Fibroblast of upper back skin (primary cell): ENCODE measurements at regions not wholly inside any gene's neighbourhood (a gene's known extent, or its start where the extent isn't known, plus 50 kb on each side); places are given as distances from the start of the nearest gene placed in this dataset.
A peak's percentile ranks its signal among the peaks of the same experiment; 100 is the strongest.

Experiments used
- DNase-seq: peaks from one replicate; pipeline ENCODE4 v3.0.0-alpha.2; 2013

DNA sequence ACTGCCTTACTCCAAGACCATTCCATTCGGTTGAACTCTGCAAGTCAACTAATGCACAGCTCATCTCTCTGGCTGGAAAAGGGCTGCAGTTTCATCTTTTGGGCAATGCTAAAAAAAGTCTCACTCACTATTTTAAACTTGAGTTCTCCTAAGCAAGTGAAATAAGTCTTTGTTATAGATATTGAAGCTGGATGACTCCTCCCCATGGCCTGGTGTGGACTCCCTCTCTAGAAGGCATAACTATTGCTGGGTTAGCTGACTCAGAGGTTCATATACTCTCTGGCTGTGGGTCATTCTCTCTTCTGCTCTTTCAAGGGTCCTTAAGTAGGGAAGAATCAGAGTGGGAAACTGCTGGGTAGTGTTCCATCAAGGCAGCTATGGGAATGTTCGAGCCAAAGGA lies 88.0 kb downstream of the XCL2 start:
- no peak for DNase-seq

DNA sequence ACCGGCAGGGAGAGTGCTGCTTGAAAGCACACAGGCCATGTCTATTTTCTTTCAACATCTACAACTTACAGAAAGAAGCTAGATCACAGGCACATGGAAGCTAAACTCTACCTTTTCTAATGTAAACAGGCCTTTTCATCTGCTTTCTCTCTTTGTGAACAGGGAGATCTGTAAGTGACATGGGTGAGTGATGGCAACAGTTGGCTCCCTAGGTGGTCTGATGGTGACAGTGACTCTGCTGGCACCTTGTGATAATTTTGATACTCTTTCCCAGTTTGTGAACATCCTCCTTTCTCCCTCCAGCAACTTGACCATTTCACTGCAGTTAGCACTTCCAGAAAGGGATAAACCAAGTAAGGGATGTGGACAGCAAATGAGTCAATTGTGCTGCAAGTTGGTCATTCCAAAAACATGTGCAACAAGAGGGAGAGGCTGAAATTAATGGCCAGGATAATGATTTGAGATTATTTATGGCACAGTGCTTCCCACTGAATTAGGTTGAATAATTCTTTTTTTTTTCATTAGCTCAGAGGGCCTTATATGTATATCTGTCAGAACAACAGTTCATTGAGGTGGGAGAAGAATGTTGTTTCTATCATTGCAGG lies 89.5 kb downstream of the XCL2 start:
- DNase-seq, result peak; percentile 84

DNA sequence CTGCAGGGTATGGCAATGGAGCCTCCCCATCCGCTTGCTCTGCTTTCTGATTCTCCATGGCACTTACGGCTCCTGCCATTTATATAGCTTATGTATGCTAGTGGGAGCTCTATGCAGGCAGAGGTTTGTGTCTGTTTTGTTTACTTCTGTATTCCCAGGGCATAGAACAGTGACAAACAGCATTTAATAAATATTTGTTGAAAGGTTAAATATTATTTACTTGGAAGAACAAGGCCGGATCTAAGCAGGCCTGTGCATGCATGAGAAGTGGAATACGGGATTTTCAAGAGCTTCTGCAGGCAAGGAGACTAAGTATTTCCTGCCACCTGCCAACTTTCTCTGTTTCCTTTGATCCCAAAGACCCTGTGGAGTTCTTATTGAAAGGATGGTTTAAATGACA lies 90.7 kb downstream of the XCL2 start:
- DNase-seq, result no peak

DNA sequence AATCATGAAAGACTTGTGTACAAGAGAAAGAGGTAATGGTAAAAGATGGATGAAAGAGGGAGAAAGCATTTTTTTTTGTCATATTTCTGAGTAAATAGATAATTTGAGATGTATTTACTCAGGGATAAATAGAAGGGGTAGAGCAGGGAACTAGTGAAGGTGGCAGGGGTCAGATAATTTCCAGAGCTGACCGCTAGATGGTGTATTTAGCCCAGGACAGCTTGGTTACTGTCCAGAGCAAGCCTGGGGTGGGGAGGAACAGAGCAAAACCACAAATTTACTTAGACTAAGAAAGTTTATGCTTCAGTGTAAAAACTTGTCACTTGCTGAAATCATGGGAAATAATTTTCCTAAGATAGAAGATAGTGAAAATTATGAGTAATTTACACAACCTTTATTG lies 91.5 kb downstream of the XCL2 start:
- no peak for DNase-seq

DNA sequence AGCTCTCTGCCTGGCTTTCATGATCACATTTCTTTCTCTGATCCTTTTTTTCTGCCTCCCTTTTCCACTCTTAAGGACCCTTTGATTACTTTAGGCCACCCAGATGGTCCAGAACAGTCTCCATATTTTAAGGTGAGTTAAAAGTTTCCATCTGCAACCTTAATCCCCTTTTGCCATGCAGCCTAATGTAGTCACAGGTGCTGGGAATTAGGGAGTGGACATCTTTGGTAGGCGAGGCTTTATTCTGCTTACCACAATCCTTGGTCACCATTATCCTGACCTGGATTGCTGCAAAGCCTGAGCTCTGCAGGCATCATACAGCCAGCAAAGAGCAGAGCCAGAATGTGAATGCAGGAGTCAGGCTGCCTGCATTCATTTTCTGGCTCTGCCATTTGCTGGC lies 95.9 kb downstream of the XCL2 start:
- DNase-seq, result no peak

DNA sequence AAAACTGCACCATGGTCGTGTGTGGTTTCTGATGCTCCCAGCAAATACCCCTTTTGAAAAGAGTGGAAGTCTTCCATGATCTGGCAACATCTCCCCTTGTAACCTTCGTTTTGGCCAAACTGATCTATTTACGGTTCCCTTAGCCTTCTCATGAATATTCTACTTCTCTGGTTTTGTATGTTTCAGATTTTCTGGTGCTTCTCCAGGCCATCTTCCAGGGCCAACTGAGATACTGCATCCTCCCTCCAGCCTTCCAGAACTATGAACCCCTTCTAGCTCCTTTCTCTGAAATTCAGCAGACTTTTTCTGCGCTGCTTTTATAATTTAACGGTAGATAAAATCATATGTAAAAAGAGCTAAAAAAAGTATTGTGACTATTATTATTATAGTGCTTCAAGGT lies 97.7 kb downstream of the XCL2 start:
- DNase-seq, result no peak

DNA sequence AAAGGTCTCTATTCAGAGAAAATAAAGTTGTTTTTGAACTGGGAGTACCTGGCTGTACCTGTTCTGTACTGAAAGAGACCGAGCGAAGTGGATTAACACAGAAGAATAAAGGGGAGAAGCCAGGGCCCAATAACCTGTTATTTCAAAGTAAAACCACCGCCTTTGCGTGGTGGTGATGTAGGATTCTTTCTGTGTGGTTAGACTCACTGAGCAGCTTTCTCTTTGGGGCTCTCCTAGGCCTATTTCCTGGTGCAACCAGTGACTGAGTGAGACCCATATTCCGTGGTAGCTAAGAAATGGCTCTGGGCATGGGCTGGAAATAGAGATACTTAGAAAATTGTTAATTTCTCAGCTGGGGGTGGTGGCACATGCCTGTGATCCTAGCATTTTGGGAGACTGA lies 99.9 kb downstream of the XCL2 start:
- no peak for DNase-seq

DNA sequence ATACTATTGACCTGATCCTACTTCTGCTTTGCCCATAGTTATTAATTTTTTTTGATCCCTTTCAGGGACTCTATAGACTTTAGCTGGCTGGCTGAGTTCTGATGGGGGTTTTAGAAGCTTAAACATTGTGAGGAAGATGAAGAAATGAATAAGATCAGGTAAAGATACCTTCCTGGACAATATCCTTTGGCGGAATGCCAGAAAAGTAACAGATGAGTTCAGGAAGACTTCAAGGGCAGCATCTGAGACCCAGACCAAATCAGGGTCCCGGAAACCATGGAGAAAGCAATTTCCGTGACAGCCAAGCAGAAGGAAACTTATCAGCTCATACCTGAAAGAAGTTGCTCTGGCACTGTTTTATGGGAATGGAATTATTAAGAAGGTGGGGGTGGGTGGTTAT lies 100.4 kb downstream of the XCL2 start:
- no peak for DNase-seq

DNA sequence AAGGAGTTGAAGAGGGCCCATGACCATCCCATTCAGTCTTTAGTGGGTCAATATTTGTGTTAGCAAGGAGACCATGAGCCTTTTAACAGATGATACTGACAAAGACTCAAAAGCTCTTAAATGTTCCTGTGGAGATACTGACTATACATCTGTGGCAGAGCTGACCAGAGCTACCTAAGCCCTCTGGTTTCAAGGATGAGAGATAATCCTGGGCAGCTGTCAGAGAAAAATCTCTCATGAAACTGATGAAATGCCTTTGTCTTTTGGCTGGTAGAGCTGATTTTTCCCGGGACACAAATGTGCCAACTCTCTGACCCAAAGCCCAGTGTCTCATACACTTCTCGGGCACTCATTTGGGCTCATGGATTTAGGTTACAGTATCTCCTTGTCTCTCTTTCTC lies 100.9 kb downstream of the XCL2 start:
- DNase-seq, result no peak

DNA sequence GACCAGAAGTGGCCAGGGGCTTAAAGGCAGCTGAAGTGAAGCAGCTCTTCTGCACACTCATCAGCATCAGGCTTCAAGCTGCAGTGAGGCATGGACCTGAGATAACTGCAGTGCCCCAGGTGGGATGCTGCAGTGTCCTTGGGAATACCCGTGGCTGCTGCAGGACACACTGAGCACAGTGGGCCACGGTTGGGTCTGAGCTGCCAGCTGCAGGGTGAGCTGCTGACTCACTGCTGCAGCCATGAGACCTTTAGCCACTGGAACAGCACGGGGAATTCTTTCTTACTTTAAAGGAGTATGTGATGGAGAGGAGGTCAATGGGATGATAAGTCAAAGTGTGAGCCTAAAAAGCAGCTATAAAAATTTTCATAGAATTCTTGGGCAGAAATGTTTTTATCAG lies 102.1 kb downstream of the XCL2 start:
- DNase-seq, result no peak

DNA sequence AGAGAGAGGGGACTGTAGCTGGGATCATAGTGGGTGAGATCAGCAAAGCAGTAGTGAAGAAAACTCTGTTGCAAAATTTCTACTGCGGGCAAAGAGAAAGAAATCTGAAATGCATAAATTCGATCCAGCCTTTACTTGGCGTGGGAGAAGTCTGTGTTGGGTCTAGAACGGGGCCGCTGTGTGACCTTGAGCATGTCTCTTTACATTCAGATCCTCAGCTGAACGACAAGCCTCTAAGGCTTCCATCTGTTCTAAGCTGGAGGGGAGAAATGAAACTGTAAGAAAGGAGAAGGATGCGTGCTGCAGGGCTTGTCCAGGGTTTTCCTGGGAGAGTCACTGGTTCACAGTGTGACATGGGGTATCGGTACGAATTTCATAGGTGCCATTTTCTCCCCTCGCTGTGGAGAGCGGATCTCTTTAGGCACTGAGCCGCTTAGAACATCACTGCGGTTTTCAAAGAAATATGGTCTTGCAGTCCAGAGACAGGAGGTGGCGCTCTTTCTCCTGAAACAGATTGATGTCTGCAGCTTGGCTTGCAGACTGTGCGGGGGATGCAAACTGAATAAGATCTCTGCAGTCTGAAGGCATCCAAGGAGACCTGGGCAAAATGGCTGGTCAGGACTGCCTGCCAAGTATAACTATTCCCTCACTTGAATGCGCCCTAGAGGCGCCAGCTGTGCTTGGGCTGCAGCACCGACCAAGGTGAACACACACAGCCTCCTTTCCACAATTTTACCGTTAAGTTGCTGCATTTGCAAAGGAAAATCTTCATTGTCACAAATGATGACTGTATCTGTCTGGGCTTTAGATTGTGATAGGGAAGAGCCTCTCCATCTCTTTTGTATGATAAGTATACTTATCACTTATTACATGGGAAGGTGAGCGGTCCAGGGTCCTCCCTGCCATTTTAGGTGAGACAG lies 104.1 kb downstream of the XCL2 start:
- peak; percentile 88 for DNase-seq

DNA sequence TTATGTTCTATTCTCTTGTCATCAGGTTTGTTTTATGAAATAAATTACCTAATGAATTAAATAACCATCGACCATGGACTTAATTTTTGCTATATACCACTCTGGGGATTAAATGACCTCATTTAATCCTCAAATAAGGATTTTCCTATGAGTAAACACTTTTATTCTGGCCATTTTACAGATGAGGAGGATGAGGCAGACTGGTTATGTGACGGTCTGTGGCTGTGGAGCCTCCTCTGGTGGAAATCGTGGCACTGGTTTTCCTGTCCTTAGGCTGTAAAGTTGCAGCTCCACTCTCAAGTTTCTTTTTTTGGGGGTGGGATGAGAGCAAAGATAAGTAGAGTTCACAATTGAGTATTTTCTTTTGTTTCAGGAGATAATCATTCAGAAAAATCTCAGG lies 105.2 kb downstream of the XCL2 start:
- DNase-seq, result no peak

DNA sequence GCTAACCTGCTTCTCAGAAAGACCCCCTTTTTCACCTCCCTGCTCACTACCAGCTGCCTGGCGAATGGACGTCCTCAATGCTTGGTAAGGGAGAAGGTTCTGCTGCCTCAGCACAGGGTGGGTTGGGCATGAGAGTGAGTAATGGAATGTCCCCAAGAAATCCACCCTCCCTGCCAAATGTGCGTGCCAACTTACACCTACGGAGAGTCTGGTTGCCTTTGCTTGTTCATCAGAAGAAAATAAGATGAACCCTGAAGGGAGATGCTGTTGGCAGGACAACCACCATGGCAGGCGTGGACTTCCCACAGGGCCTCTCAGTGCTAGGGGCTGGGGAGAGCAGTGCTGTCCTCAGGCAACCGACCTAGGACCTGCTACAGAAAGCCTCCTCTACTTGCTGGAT lies 106.0 kb downstream of the XCL2 start:
- DNase-seq, result no peak

DNA sequence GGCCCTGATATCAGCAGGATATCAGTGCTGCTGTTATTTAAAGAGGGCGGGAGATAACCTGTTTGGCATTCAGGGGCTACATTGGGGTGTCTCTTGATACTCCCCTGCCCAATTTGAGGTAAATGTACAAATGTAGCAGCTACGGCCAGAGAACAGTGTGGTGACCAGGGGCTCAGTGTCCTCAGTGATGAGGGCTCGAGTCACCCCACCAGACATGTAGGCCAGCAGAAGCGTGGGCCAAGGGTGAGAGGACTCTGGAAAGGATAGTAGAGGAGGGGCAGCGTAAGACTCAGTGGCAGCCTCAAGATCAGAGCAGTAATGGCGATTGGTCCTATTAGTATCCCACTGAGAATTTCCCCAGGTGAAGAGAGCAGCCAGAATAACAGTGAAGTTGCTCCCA lies 108.4 kb downstream of the XCL2 start:
- DNase-seq, result no peak

DNA sequence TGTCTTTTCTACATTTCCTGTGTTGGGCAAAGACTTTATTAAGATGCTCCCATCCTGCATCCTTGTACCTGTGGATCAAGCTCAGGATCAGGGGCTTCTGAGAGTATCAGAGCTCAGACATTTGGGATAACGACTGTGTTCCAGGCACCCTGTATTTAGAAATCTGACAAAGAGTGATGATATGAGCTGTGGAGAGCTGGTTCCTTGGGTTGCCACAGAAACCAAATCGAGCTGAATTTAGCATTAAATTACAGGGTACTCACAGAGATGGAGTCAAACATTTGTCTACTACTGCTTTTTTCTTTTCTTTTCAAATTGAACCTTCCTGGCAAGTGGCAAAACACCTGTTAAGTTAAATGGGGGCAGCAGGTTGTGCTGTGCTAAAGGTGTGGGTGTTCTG lies 110.6 kb downstream of the XCL2 start:
- DNase-seq, result no peak

DNA sequence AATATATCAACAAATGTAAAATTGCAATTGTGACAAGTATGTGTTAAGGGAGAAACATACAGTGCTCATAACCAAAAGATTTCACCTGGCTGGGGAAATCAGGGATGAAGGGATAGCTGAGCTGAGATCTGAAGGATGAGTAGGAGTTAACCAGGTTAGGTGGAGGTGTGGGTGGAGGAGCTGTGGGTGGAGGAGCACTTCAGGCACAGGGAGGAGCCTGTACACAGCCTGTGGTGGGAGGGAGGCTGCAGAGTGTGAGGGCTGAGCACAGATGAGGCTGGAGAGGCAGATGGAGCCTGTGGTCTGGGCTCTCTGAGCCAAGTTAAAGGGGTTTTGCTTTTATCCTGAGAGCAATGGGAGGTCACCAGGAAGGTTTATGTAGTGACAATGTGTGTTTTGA lies 111.9 kb downstream of the XCL2 start:
- DNase-seq, result no peak

DNA sequence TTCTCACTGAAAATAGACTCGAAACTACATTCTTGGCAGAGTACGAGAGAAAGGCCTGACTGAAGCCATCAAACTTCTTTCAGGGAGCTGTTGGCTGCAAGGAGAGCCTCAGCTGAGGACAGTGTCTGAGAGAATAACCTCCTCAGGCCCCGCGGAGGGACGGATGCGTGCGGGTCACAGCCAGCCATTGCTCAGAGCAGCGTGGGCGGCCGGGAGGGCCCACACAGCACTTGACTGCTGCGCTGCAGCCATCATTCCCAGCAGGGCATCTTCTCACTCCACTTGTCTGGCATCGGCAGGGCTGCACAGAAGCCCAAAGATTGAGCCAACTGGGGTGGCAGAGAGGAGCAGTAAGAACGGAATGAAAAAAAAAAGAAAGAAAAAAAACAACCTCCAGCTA lies 113.5 kb downstream of the XCL2 start:
- DNase-seq, result no peak

DNA sequence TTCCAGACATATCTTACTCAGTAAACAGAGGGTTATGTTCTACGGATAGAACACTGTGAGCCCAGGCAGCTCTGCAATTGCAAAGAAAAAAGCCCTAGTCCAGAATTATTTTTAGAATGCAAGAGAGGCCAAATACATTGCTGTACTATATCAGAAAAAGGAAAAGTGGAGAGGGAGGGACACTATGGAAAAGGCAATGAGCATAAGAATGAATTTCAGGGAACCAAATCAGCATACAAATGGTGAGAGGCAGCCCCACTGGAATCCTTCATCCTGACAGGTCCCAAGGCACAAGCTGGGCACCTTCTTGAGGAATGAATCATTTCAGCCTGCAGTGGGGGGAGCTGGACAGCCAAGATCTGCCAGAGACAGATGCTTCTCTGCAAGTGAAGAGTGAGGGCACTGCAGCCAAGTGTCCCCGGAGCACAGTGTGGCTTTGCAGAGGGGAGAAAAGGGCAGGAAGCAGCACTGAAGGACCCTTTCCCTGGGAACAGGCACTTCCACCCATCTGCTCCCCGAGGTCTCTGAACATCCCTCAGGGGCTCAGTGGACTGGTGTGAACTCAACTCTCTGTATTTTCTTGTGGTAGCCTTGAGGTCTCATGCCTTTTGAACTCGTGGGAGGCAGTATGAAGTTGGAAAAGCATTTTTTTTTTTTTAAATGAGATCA lies 115.6 kb downstream of the XCL2 start:
- DNase-seq, result peak; percentile 56

DNA sequence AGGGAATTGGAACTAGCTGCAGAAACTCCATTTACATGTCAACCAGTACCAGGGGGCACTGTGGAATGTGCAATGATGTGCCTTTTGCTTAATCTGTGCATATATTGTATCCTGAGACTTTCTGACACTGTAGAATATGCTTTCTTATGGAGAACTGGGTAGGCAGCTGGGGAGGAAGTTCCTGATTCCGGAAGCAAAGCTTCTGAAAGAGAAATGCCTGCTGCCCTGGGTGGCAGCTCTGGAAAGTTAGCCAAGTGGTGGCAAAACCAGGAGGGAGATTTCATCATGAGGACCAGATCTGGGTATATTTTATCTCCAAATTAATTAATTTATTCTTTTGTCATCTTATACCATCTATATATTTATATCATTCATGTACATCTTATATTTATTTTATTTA lies 116.7 kb downstream of the XCL2 start:
- DNase-seq, result no peak

DNA sequence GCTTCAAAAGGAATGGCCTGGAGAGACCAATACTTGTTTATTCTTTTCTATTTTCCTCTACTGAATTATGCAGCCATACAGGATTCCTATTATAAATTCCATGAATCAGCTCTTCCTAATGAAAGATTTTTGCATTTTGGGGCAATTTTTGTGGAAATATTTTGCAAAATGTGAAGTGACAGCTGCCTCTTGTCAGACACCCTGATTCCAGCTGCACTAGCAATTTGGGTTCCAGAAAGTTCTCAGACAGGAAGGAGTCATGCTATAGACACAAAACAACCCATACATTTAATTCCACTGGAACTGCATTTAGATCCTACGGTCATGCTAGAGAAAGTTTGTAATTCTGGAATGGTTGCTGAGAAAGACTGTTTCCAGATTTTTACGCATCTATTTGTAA lies 119.5 kb downstream of the XCL2 start:
- no peak for DNase-seq

DNA sequence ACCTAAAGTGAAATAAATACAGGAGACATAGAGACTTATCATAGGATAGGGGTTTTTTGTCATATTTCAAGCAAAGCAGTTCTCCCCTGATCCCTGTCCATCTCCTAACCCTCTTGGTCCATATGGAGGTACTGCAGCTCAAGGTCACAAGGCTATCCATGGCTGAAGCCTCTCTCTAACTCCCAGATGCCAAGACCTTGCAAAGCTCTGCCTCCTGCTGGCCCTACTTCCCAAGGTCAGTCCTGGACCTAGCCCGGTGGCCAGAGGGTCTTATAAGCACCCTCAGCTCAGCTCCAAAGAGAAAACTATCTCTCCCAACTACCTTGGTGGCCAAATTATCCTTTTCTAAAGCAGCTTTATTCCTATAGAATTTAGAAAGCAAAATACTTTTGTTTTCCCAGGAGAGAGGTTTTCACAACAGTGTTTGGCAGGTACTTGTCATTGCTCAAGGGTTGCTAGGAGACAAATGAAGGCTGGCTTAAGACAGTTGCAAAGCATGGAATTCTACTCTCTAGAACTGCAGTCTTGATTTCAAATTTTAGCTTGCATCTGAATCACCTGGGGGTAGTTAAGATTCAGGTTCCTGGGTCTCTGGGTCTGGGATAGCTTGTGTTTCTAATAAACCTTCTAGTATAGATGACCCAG lies 121.5 kb downstream of the XCL2 start:
- no peak for DNase-seq

DNA sequence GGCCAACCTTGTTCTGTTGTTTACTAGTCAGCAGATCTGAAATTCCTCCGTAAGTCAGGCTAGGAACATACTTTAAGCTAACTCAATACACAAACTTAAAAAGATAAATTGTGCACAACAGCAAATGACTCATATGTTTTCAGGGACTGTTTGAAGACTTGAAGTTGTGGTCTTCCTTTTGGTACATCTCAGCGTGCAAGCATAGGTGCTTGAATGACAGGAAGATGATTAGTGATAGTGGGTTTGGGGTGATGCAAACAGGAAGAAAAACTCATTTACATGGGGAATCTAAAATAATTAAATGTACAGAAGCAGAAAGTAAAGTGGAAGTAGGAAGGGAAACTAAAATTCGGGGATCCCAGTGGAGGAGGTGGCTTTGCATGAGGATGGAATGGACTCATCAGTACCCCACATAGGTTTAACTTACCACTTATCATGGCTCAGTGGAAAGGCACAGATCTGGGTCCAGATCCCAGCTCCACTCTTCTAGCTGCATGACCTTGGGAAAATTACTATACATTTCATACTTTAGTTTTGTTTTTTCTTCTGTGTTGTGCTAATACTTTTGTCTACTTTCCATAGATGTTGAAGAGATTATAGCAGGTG lies 122.3 kb downstream of the XCL2 start:
- no peak for DNase-seq

DNA sequence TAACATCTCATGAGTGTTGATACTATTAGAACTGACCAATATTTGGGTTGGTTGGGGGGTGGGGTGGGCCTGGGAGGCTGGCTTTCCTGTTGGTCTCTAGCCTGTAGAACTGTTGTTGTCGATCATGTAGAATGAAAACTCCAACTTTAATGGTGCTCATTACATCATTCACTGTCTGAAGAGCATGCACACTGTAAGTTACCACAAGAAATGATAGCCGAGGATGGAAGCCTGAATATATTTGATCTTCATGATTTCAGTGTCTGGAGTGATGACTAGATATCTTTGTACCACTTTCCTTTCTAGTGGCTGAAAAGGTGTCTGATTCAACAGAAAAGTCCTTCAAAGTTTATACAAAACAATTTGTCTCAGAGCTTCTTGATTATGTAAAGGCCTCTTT lies 123.6 kb downstream of the XCL2 start:
- DNase-seq, result no peak
